ENCODE measurements at regions not wholly inside any gene's neighbourhood (a gene's known extent, or its start where the extent isn't known, plus 50 kb on each side); places are given as distances from the start of the nearest gene placed in this dataset.

DNA sequence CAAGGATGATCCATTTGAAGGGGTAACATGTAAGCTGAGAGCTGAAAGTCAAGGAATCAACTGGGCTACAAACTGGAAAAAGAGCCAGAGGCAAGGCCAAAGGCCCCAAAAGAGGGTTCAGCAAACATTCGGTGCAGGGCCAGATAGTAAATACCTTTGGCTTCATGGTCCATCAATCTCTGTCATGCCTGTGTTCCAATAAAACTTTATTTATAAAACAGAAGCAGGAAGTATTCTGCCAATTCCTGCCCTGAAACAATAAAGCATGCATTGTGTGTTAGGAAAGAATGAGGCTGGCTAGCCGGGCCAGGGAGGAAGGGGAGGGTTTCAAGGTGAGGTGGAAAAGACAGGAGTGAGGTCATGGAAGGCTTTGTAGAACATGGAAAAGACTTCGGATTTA lies 107.1 kb downstream of the LBH start:
- FAIRE-seq, result no peak
- DNase-seq (ENCODE audit: insufficient read length, low spot score), result no peak
- TF ChIP-seq, protein P1, sequence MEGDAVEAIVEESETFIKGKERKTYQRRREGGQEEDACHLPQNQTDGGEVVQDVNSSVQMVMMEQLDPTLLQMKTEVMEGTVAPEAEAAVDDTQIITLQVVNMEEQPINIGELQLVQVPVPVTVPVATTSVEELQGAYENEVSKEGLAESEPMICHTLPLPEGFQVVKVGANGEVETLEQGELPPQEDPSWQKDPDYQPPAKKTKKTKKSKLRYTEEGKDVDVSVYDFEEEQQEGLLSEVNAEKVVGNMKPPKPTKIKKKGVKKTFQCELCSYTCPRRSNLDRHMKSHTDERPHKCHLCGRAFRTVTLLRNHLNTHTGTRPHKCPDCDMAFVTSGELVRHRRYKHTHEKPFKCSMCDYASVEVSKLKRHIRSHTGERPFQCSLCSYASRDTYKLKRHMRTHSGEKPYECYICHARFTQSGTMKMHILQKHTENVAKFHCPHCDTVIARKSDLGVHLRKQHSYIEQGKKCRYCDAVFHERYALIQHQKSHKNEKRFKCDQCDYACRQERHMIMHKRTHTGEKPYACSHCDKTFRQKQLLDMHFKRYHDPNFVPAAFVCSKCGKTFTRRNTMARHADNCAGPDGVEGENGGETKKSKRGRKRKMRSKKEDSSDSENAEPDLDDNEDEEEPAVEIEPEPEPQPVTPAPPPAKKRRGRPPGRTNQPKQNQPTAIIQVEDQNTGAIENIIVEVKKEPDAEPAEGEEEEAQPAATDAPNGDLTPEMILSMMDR (IDR thresholded peaks at IDR 0.05; ENCODE audit: insufficient read depth, missing control alignments), result no peak

DNA sequence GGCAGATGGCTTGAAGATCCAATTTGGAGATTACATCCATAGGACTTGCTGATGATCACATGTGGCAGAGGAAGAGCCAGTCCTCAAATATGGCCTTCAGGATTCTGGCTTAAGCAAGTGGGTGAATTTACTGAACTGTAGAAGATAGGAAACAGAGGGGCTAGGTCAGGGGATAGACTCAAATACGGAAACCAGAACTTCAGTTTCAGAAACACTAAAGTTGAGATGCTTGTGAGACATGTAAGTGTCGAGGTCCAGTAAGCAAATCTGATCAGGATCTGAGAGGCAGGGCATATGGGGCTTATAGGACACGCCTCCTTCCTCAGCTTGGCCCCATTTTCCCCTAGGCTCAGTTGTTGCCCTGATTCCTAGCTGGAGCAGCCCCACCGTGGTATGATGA lies 107.7 kb downstream of the LBH start:
- no peak for FAIRE-seq
- TF ChIP-seq, protein P1 (IDR thresholded peaks at IDR 0.05; ENCODE audit: insufficient read depth, missing control alignments), result no peak

DNA sequence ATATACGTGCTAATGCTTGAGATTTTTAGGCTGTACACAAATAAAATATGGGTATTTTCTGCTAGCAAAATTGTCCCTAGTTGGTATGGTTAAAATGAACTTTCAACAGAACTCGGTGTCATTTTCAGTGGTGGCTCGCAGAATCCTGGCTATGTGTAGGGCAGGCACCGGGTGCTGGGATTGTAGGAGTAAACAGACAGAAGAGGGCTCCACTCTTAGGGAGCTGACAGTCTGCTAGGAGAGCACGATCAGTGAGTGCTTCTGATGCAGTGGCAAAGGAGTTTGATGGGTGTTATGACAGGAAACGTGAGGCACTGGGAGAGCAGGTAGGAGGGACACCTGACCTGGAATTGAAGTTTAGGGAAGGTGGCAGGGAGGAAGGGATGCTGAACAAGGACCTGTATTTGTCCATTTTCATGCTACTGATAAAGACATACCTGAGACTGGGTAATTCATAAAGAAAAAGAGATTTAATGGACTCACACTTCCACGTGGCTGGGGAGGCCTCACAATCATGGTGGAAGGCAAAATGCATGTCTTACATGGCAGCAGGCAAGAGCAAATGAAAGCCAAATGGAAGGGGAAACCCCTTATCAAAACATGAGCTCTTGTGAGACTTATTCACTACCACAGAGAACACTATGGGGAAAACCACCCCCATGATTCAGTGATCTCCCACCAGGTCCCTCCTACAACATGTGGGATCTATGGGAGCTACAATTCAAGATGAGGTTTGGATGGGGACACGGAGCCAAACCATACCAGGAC lies 105.4 kb upstream of the LCLAT1 start:
- FAIRE-seq (no peak), DNase-seq (ENCODE audit: insufficient read length, low spot score) (no peak)
- TF ChIP-seq, protein P1 (IDR thresholded peaks at IDR 0.05; ENCODE audit: insufficient read depth, missing control alignments), result no peak

More for the DNA sequence above, 107.7 kb downstream of the LBH start:
- no peak for DNase-seq (ENCODE audit: insufficient read length, low spot score)

DNA sequence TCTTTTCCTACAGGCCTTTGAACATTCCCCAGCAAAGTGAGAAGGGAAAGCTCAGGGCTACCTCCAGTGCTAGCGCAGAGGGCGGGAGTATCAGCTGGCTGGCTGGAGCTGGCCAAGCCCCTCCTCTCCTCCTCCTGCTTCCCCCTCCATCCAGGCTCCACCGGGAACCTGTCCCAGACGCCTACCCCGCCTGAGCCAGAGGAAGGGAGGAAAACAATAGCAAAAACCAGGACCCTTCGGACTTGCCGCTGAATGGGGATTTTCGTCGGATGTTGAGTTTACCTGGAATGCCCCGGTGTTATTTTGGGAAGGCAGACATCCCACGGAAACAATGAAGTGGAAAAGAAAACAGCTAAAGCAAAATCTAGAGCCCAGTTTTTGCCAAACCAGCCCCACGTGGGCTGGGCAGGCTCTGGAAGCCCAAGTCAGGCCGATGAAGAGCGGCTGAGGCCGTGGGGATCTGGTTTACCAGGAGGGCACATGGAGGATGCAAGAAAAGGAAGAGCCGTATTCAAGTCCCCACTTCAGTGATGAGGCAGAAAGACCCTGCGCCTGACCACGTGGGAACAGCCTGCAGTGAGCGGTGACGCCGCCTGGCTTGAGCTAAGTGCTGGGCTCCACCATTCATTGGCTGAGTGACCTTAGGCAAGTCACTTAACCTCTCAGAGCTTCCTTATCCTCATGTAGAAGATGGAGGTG lies 100.4 kb upstream of the LCLAT1 start:
- DNase-seq (ENCODE audit: insufficient read length, low spot score) (no peak), FAIRE-seq (no peak)
- TF ChIP-seq, protein P1 (IDR thresholded peaks at IDR 0.05; ENCODE audit: insufficient read depth, missing control alignments), result no peak

DNA sequence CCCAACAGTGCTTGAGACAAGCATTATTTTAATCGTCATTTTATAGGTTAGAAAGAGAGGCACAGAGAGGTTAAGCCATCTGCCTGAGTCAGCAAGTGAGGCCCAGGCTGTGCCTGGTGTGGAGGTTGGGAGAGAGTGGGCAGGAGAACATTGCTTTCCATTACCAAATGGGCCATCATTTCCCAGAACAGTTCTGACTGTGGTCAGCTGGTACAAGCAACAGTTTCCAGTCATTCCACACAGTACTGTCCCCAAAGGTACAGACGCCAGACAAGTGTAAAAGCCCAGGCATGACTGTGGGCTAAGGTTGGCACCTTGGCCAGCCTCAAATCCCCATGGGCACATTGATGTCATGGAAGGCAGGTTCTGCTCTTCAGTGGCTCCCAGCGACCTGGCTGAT lies 98.2 kb upstream of the LCLAT1 start:
- TF ChIP-seq, protein P1 (IDR thresholded peaks at IDR 0.05; ENCODE audit: insufficient read depth, missing control alignments), result no peak
- no peak for FAIRE-seq
- DNase-seq (ENCODE audit: insufficient read length, low spot score), result no peak

DNA sequence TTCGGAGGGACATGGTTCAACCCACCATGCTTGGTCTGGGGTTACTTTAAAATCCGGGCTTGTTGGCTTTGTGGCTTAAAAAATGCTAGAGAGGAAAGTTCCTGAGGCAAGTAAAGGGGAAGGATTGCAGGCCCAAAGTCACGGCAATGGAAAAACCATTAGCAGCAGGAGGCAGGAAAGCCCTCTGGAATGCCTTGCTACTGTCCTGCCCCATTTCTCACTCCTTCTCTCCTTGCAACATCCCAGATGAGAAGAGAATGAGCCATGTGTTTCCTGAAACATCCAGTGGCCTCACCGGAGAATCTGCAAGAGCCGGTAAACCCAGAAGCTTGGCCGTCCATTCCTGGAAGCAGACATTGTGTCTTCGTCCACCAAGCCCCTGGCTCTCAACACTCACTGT lies 97.4 kb upstream of the LCLAT1 start:
- FAIRE-seq (no peak), DNase-seq (ENCODE audit: insufficient read length, low spot score) (no peak)
- TF ChIP-seq, protein P1 (IDR thresholded peaks at IDR 0.05; ENCODE audit: insufficient read depth, missing control alignments), result no peak

DNA sequence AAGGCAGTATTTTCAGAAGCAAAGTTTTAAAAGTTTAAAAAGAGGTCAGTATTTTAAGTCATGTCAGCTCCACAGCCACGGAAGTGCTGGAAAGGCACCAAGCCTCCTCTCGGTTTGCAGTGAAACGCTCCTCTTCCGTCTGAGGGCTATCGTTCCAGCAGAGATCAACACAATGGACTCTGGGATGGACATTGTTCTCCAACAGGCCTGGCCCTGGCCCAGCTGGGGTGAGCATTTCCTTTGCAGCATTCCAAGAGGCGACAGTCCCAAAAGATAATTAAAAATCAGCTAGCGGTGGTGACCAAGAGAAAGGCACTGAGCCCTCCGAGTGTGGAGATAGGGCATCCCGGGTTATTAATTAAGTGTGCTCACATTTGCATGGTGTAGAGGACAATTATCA lies 95.9 kb upstream of the LCLAT1 start:
- TF ChIP-seq, protein P1 (IDR thresholded peaks at IDR 0.05; ENCODE audit: insufficient read depth, missing control alignments), result no peak
- no peak for DNase-seq (ENCODE audit: insufficient read length, low spot score)
- FAIRE-seq, result no peak
